Breast epithelium (tissue), 3 donors: ENCODE measurements at regions not wholly inside any gene's neighbourhood (a gene's known extent, or its start where the extent isn't known, plus 50 kb on each side); places are given as distances from the start of the nearest gene placed in this dataset.

ENCODE experiments used
- POLR2A ChIP-seq: fragments of 450-650 bp; IDR thresholded peaks from one replicate; pipeline ENCODE4 v1.6.1; 2016; ENCODE audit warnings: antibody characterized with exemption, mild to moderate bottlenecking, moderate library complexity
- TF ChIP-seq, protein P1 (sequence below), 3 donors: fragments of 450-650 bp; IDR thresholded peaks; one replicate each; pipeline ENCODE4 v1.5.1; 2016 to 2017; ENCODE audit warnings: antibody characterized with exemption in 3 of 3, mild to moderate bottlenecking in 3 of 3, moderate library complexity in 3 of 3

DNA sequence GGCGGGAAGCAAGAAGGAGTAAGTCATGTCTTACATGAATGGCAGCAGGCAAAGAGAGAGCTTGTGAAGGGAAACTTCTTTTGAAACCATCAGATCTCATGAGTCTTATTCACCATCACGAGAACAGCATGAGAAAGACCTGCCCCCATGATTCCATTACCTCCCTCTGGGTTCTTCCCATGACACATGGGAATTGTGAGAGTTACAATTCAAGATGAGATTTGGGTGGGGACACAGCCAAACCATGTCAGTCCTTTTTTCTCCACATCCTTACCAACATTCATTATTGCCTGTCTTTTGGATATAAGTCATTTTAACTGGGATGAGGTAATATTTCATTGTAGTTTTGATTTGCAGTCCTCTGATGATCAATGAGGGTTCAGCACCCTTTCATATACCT, 81.0 kb downstream of the DIRAS3 start:
- no peak for TF ChIP-seq POLR2A
- TF ChIP-seq, protein P1, sequence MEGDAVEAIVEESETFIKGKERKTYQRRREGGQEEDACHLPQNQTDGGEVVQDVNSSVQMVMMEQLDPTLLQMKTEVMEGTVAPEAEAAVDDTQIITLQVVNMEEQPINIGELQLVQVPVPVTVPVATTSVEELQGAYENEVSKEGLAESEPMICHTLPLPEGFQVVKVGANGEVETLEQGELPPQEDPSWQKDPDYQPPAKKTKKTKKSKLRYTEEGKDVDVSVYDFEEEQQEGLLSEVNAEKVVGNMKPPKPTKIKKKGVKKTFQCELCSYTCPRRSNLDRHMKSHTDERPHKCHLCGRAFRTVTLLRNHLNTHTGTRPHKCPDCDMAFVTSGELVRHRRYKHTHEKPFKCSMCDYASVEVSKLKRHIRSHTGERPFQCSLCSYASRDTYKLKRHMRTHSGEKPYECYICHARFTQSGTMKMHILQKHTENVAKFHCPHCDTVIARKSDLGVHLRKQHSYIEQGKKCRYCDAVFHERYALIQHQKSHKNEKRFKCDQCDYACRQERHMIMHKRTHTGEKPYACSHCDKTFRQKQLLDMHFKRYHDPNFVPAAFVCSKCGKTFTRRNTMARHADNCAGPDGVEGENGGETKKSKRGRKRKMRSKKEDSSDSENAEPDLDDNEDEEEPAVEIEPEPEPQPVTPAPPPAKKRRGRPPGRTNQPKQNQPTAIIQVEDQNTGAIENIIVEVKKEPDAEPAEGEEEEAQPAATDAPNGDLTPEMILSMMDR (IDR thresholded peaks at IDR 0.05): no peak
